Testis (tissue), 2 donors: ENCODE measurements at regions not wholly inside any gene's neighbourhood (a gene's known extent, or its start where the extent isn't known, plus 50 kb on each side); places are given as distances from the start of the nearest gene placed in this dataset.
"Not testable (repeated sequence)": the region's sequence is repeated elsewhere in the genome, so short reads cannot be mapped to it uniquely, and the experiment has no call there.

Experiments
- DNase-seq: peaks from one replicate; pipeline ENCODE4 v3.0.0-alpha.2; 2019
- H3K27ac ChIP-seq, 2 donors: fragments of 200-600 bp; sonication (generic); one replicate each; pipeline ENCODE4 v1.5.1; 2019
- H3K27me3 ChIP-seq: fragments of 200-600 bp; sonication (generic); one replicate; pipeline ENCODE4 v1.5.1; 2019
- H3K36me3 ChIP-seq: fragments of 200-600 bp; sonication (generic); one replicate; pipeline ENCODE4 v1.5.1; 2017; ENCODE audit warnings: low read depth; ENCODE audit errors: missing control alignments
- H3K4me1 ChIP-seq: fragments of 200-600 bp; sonication (generic); one replicate; pipeline ENCODE4 v1.5.1; 2019
- H3K4me3 ChIP-seq, 2 donors: fragments of 200-600 bp; sonication (generic); one replicate each; pipeline ENCODE4 v1.5.1; 2017 to 2019
- H3K9me3 ChIP-seq: fragments of 200-600 bp; sonication (generic); one replicate; pipeline ENCODE4 v1.5.1; 2017
- POLR2A ChIP-seq: fragments of 450-650 bp; IDR thresholded peaks from one replicate; pipeline ENCODE4 v1.6.1; 2017; ENCODE audit warnings: antibody characterized with exemption, mild to moderate bottlenecking, moderate library complexity
- WGBS, 2 donors: methylation state at CpG; one replicate each; pipeline ENCODE4 v1.1.5; 2018; 5-methylcytosine and 5-hydroxymethylcytosine counted together
- intact Hi-C: fragments of 100-400 bp; cut with DNase I; formaldehyde crosslinking; loops from one replicate; pipeline ENCODE4 v1.15.1; 2023; ENCODE audit warnings: low total_unique reads
- TF ChIP-seq, protein P1 (sequence below), 3 experiments: fragments of 450-650 bp in 2 of 3; fragments of 200-600 bp in 1 of 3; sonication (generic) in 1 of 3; IDR thresholded peaks; one replicate each; pipeline ENCODE4 v1.5.1; 2016 to 2019; ENCODE audit warnings: antibody characterized with exemption in 3 of 3, mild to moderate bottlenecking in 2 of 3, moderate library complexity in 1 of 3

DNA sequence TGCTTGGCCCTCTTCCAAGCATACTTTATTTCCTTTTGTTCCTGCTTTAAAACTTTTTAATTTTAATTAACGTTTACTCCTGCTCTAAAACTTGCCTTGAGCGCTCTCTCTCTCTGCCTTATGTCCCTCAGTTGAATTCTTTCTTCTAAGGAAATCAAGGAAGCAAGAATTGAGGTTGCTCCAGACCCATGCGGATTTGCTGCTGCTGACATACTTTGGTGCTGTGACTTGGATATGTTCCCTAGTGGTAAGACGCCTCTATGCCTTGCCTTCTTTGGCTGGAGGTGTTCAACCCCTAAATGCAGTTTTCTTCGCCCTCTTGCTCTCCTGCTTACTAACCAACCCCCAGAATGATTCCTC lies 148.1 kb downstream of the ADSS2 start:
- no peak overlapping the region for H3K27ac ChIP-seq
- intact Hi-C loops = no loop called here
- 63 to 65% methylated on average over 5 of the region's 5 CpGs for WGBS, 2 donors
- H3K4me1 ChIP-seq = peaks cover 7% of the 10 kb centered on the region
- no peak for DNase-seq
- H3K4me3 ChIP-seq = no peak overlapping the region
- no peak for TF ChIP-seq POLR2A
- TF ChIP-seq, protein P1, sequence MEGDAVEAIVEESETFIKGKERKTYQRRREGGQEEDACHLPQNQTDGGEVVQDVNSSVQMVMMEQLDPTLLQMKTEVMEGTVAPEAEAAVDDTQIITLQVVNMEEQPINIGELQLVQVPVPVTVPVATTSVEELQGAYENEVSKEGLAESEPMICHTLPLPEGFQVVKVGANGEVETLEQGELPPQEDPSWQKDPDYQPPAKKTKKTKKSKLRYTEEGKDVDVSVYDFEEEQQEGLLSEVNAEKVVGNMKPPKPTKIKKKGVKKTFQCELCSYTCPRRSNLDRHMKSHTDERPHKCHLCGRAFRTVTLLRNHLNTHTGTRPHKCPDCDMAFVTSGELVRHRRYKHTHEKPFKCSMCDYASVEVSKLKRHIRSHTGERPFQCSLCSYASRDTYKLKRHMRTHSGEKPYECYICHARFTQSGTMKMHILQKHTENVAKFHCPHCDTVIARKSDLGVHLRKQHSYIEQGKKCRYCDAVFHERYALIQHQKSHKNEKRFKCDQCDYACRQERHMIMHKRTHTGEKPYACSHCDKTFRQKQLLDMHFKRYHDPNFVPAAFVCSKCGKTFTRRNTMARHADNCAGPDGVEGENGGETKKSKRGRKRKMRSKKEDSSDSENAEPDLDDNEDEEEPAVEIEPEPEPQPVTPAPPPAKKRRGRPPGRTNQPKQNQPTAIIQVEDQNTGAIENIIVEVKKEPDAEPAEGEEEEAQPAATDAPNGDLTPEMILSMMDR (IDR thresholded peaks at IDR 0.05) = no peak
- H3K9me3 ChIP-seq = no peaks in the 10 kb centered on the region
- H3K27me3 ChIP-seq = no peaks in the 10 kb centered on the region
- no peaks in the 10 kb centered on the region for H3K36me3 ChIP-seq

- Histone ChIP-seq H3K36me3 (no peaks in the 10 kb centered on the region), H3K4me1 (peaks cover 7% of the 10 kb centered on the region), H3K27me3 (no peaks in the 10 kb centered on the region), H3K27ac (no peak overlapping the region), H3K4me3 (no peak overlapping the region), H3K9me3 (no peaks in the 10 kb centered on the region)
- intact Hi-C loops = no loop called here
- TF ChIP-seq, protein P1 (IDR thresholded peaks at IDR 0.05) = no peak
- TF ChIP-seq POLR2A = no peak
- 84 to 95% methylated on average over 11 of the region's 11 CpGs for WGBS, 2 donors
- DNase-seq = no peak
Measured at GRCh38 chr1:244304156-244304555, 147.6 kb downstream of the ADSS2 start.

DNA sequence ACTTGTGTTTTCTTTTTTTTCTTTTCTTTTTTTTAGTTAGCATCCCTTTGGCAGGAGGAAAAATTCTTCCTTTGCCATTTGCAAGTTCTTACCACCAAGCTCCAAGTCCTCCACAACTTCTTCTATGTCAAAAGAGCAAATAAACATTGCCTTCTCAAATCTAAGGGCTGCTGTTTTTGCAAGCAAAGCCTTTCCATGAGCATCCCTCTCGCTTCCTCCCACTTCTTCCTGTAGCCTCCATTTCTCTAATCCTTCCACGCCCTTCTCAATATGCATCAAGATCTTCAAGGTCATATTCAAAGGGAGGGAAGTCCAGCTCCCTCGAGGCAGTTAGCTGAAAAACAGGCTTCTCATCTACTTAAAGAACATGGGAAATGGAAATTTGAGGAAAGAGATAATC lies 147.1 kb downstream of the ADSS2 start:
- TF ChIP-seq, protein P1 (IDR thresholded peaks at IDR 0.05) = no peak
- no peak for TF ChIP-seq POLR2A
- no peak overlapping the region for H3K4me3 ChIP-seq
- H3K27me3 ChIP-seq = no peaks in the 10 kb centered on the region
- no peaks in the 10 kb centered on the region for H3K36me3 ChIP-seq
- DNase-seq = no peak
- H3K9me3 ChIP-seq = no peaks in the 10 kb centered on the region
- peaks cover 7% of the 10 kb centered on the region for H3K4me1 ChIP-seq
- H3K27ac ChIP-seq = no peak overlapping the region
- intact Hi-C loops = no loop called here
- 67 to 71% methylated on average over 3 of the region's 3 CpGs for WGBS, 2 donors

GRCh38 chr1:244305776-244306341 lies 145.8 kb downstream of the ADSS2 start:
- 74 to 76% methylated on average over 4 of the region's 4 CpGs for WGBS, 2 donors
- intact Hi-C loops = no loop called here
- Histone ChIP-seq H3K4me1 (peaks cover 7% of the 10 kb centered on the region), H3K9me3 (no peaks in the 10 kb centered on the region), H3K27ac (no peak overlapping the region), H3K27me3 (no peaks in the 10 kb centered on the region), H3K4me3 (no peak overlapping the region), H3K36me3 (no peaks in the 10 kb centered on the region)
- DNase-seq = no peak
- TF ChIP-seq POLR2A = no peak
- TF ChIP-seq, protein P1 (IDR thresholded peaks at IDR 0.05) = no peak

GRCh38 chr1:244306544-244306943 lies 145.2 kb downstream of the ADSS2 start:
- 97 to 99% methylated on average over 2 of the region's 2 CpGs for whole genome bisulfite sequencing, 2 donors
- TF ChIP-seq, protein P1 (IDR thresholded peaks at IDR 0.05) = no peak
- TF ChIP-seq POLR2A = no peak
- DNase-seq = no peak
- no peak overlapping the region for H3K4me3 ChIP-seq
- no peaks in the 10 kb centered on the region for H3K36me3 ChIP-seq
- no peaks in the 10 kb centered on the region for H3K27me3 ChIP-seq
- peaks cover 7% of the 10 kb centered on the region for H3K4me1 ChIP-seq
- H3K27ac ChIP-seq = no peak overlapping the region
- intact Hi-C loops = no loop called here
- no peaks in the 10 kb centered on the region for H3K9me3 ChIP-seq

DNA sequence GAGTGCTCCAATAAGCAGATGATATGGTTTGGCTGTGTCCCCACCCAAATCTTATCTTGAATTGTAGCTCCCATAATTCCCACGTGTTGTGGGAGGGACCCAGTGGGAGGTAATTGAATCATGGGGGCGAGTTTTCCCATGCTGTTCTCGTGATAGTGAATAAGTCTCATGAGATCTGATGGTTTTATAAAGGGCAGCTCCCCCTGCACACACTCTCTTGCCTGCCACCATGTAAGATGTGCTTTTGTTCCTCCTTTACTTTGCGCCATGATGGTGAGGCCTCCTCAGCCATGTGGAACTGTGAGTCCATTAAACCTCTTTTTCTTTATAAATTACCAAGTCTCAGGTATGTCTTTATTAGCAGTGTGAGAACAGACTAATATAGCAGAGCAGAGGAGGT lies 142.5 kb downstream of the ADSS2 start:
- intact Hi-C loops, H3K4me3 ChIP-seq, H3K9me3 ChIP-seq, H3K27me3 ChIP-seq, H3K4me1 ChIP-seq, DNase-seq, H3K27ac ChIP-seq, H3K36me3 ChIP-seq: not testable (repeated sequence)
- WGBS, 2 donors = 79 to 83% methylated on average over 4 of the region's 4 CpGs
